WTC11 (cell line): ENCODE measurements at regions not wholly inside any gene's neighbourhood (a gene's known extent, or its start where the extent isn't known, plus 50 kb on each side); places are given as distances from the start of the nearest gene placed in this dataset.
A peak's percentile ranks its signal among the peaks of the same experiment; 100 is the strongest.

Experiments used
- ATAC-seq: fragments of 200-7000 bp; cut with Tn5 transposase; 2 replicates; pipeline ENCODE4 v1.10.0; 2021; ENCODE audit warnings: mild to moderate bottlenecking, moderate library complexity
- CTCF ChIA-PET: fragments of 300-600 bp; sonication (Branson Sonifier 250); formaldehyde crosslinking; loops from one replicate; lab custom pipeline; 2021; ENCODE audit warnings: antibody characterized with exemption; lab: Charles Lee
- POLR2A ChIA-PET: fragments of 350-600 bp; sonication (Branson Sonifier 250); formaldehyde crosslinking; loops from one replicate; lab custom pipeline; 2021; ENCODE audit warnings: antibody characterized with exemption; lab: Charles Lee
- DNase-seq: peaks from one replicate; pipeline ENCODE4 v3.0.0; 2021; ENCODE audit warnings: low spot score
- H3K27ac Mint-ChIP-seq: 2 replicates; pipeline ENCODE4 v1.8.0; 2021; ENCODE audit warnings: mixed read lengths
- H3K27me3 Mint-ChIP-seq: 2 replicates; pipeline ENCODE4 v1.8.0; 2021; ENCODE audit warnings: low read depth, mild to moderate bottlenecking, moderate library complexity, mixed read lengths
- H3K36me3 Mint-ChIP-seq: 2 replicates; pipeline ENCODE4 v1.8.0; 2021; ENCODE audit warnings: mixed read lengths
- H3K4me1 Mint-ChIP-seq: 2 replicates; pipeline ENCODE4 v1.8.0; 2022; ENCODE audit warnings: mixed read lengths
- H3K4me3 Mint-ChIP-seq: 2 replicates; pipeline ENCODE4 v1.8.0; 2021; ENCODE audit warnings: mild to moderate bottlenecking, moderate library complexity, mixed read lengths
- H3K9me3 Mint-ChIP-seq: 2 replicates; pipeline ENCODE4 v1.8.0; 2021; ENCODE audit warnings: mixed read lengths
- ATF1 ChIP-seq: sonication (generic); formaldehyde crosslinking; IDR thresholded peaks from 2 replicates; pipeline ENCODE4 v1.8.1; 2023; ENCODE audit warnings: mild to moderate bottlenecking, moderate library complexity, missing genetic modification reagents
- CREB1 ChIP-seq: sonication (generic); formaldehyde crosslinking; IDR thresholded peaks from 2 replicates; pipeline ENCODE4 v1.8.0; 2023; ENCODE audit warnings: mild to moderate bottlenecking, missing genetic modification reagents
- EMX1 ChIP-seq: fragments of 250-450 bp; sonication (Bioruptor Pico); IDR thresholded peaks from 2 replicates; pipeline ENCODE4 v1.8.0; 2021; ENCODE audit warnings: mild to moderate bottlenecking
- ESRRA ChIP-seq: sonication (generic); formaldehyde crosslinking; IDR thresholded peaks from 2 replicates; pipeline ENCODE4 v1.8.1; 2022; ENCODE audit warnings: mild to moderate bottlenecking, missing genetic modification reagents, borderline replicate concordance
- FOXP1 ChIP-seq: sonication (generic); formaldehyde crosslinking; IDR thresholded peaks from 2 replicates; pipeline ENCODE4 v1.8.0; 2022; ENCODE audit warnings: missing genetic modification reagents, mild to moderate bottlenecking, moderate library complexity, borderline replicate concordance
- HMGA2 ChIP-seq: fragments of 250-450 bp; sonication (Bioruptor Pico); IDR thresholded peaks from 2 replicates; pipeline ENCODE4 v1.4.0; 2021; ENCODE audit warnings: mild to moderate bottlenecking, moderate library complexity
- IRF2 ChIP-seq: sonication (generic); formaldehyde crosslinking; IDR thresholded peaks from 2 replicates; pipeline ENCODE4 v1.8.0; 2022; ENCODE audit warnings: low read depth, missing genetic modification reagents, borderline replicate concordance
- JUN ChIP-seq: sonication (generic); formaldehyde crosslinking; IDR thresholded peaks from 2 replicates; pipeline ENCODE4 v1.8.0; 2023; ENCODE audit warnings: mild to moderate bottlenecking, missing genetic modification reagents
- MYBL2 ChIP-seq: sonication (generic); formaldehyde crosslinking; IDR thresholded peaks from 2 replicates; pipeline ENCODE4 v1.8.1; 2023; ENCODE audit warnings: mild to moderate bottlenecking, moderate library complexity, missing genetic modification reagents
- NR1H2 ChIP-seq: sonication (generic); formaldehyde crosslinking; IDR thresholded peaks from 2 replicates; pipeline ENCODE4 v1.9.0; 2021; ENCODE audit warnings: mild to moderate bottlenecking, moderate library complexity, missing genetic modification reagents
- ZNF671 ChIP-seq: fragments of 250-450 bp; sonication (Bioruptor Pico); IDR thresholded peaks from 2 replicates; pipeline ENCODE4 v1.8.0; 2021; ENCODE audit warnings: mild to moderate bottlenecking
- TF ChIP-seq, protein P1 (sequence below): fragments of 200-600 bp; IDR thresholded peaks from 2 replicates; pipeline ENCODE4 v1.8.0; 2022; ENCODE audit warnings: antibody characterized with exemption
- TF ChIP-seq, protein P2 (sequence below): sonication (generic); formaldehyde crosslinking; IDR thresholded peaks from 2 replicates; pipeline ENCODE4 v1.8.1; 2023; ENCODE audit warnings: mild to moderate bottlenecking, moderate library complexity, missing genetic modification reagents
- TF ChIP-seq, protein P3 (sequence below): sonication (generic); formaldehyde crosslinking; IDR thresholded peaks from 2 replicates; pipeline ENCODE4 v1.8.0; 2022; ENCODE audit warnings: mild to moderate bottlenecking, missing genetic modification reagents

DNA sequence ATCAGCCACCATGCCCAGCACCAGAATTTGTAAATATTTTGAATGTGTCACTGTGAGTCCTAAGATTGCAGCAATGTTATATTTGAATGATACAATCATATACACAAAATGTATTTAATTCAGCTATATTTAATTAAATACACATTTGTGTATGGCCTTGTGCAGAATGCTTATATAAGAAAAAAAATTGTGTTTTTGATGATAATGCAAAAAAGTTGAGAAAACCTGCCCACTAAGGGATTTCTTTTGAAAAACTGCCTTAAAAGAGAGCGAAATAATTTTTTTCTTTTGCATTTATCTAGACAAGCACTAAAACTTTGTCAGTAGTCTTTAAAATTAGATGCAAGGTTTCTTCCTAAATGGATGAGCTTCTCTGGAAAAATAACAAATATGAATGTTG is 68.1 kb upstream of the OTUD4 start:
- Mint-ChIP-seq H3K9me3 (no peaks in the 10 kb centered on the region), H3K4me3 (no peak overlapping the region), H3K27ac (no peak overlapping the region), H3K36me3 (no peaks in the 10 kb centered on the region), H3K27me3 (no peaks in the 10 kb centered on the region; the same call in 1 of the 2 replicates), H3K4me1 (peaks cover 4% of the 10 kb centered on the region; the same call in 1 of the 2 replicates)
- ChIA-PET CTCF (interaction anchor here (0.7 to 1.6 kb wide), 2 partner anchors 11 to 15 kb away, joined by 4 to 6 read pairs; no protein-coding TSS in a partner anchor), POLR2A (no interaction called here)
- TF ChIP-seq ESRRA (CRISPR knock-in tag) = no peak
- no peak for TF ChIP-seq EMX1 (CRISPR knock-in tag)
- TF ChIP-seq CREB1 (CRISPR knock-in tag) = no peak
- ATAC-seq (no peak), DNase-seq (no peak)

DNA sequence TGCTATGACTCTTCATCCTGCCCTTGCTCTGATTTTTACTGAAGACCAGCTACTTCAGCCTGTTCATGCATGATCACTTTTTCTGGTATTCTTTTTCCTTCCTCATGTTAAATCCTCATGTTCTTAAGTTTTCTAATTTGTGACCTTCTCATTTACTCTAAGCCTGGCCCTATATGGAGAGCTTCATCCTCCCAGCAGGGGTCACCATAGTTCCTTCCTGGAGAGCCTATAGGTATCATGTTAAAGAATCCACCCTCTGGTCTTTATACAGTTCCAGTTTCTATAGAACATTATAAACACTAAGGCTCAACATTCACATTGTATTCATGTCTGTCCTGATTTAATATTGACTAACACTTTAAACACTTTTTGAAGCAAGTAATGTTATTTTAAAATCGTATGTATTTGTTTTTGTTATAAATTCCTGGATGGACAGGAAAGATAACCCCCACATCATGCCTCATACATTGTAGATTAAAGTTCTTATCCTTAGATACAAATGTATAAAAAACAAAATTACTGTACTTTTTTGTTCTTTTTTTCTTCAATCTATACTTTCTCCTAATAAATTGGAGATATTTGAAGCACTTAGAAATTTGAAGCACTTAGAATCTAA is 53.8 kb upstream of the OTUD4 start:
- POLR2A ChIA-PET = no interaction called here
- CTCF ChIA-PET = interaction anchor here (0.5 to 2.3 kb wide), 14 partner anchors 11 to 1418 kb away, joined by 3 to 25 read pairs (median 4); no protein-coding TSS in a partner anchor
- ATAC-seq (peak; percentile 99), DNase-seq (peak; percentile 66)
- Mint-ChIP-seq H3K4me3 (no peak overlapping the region), H3K27me3 (no peaks in the 10 kb centered on the region), H3K4me1 (no peaks in the 10 kb centered on the region; the same call in 1 of the 2 replicates), H3K27ac (no peak overlapping the region), H3K36me3 (no peaks in the 10 kb centered on the region), H3K9me3 (peaks cover 3% of the 10 kb centered on the region; the same call in 1 of the 2 replicates)
- TF ChIP-seq, protein P1, sequence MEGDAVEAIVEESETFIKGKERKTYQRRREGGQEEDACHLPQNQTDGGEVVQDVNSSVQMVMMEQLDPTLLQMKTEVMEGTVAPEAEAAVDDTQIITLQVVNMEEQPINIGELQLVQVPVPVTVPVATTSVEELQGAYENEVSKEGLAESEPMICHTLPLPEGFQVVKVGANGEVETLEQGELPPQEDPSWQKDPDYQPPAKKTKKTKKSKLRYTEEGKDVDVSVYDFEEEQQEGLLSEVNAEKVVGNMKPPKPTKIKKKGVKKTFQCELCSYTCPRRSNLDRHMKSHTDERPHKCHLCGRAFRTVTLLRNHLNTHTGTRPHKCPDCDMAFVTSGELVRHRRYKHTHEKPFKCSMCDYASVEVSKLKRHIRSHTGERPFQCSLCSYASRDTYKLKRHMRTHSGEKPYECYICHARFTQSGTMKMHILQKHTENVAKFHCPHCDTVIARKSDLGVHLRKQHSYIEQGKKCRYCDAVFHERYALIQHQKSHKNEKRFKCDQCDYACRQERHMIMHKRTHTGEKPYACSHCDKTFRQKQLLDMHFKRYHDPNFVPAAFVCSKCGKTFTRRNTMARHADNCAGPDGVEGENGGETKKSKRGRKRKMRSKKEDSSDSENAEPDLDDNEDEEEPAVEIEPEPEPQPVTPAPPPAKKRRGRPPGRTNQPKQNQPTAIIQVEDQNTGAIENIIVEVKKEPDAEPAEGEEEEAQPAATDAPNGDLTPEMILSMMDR = peak; percentile 39; the same call in 1 of the 2 replicates
- TF ChIP-seq FOXP1 (CRISPR knock-in tag) (no peak), CREB1 (CRISPR knock-in tag) (no peak), IRF2 (CRISPR knock-in tag) (no peak)
- TF ChIP-seq, protein P2, sequence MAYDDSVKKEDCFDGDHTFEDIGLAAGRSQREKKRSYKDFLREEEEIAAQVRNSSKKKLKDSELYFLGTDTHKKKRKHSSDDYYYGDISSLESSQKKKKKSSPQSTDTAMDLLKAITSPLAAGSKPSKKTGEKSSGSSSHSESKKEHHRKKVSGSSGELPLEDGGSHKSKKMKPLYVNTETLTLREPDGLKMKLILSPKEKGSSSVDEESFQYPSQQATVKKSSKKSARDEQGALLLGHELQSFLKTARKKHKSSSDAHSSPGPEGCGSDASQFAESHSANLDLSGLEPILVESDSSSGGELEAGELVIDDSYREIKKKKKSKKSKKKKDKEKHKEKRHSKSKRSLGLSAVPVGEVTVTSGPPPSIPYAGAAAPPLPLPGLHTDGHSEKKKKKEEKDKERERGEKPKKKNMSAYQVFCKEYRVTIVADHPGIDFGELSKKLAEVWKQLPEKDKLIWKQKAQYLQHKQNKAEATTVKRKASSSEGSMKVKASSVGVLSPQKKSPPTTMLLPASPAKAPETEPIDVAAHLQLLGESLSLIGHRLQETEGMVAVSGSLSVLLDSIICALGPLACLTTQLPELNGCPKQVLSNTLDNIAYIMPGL = no peak

DNA sequence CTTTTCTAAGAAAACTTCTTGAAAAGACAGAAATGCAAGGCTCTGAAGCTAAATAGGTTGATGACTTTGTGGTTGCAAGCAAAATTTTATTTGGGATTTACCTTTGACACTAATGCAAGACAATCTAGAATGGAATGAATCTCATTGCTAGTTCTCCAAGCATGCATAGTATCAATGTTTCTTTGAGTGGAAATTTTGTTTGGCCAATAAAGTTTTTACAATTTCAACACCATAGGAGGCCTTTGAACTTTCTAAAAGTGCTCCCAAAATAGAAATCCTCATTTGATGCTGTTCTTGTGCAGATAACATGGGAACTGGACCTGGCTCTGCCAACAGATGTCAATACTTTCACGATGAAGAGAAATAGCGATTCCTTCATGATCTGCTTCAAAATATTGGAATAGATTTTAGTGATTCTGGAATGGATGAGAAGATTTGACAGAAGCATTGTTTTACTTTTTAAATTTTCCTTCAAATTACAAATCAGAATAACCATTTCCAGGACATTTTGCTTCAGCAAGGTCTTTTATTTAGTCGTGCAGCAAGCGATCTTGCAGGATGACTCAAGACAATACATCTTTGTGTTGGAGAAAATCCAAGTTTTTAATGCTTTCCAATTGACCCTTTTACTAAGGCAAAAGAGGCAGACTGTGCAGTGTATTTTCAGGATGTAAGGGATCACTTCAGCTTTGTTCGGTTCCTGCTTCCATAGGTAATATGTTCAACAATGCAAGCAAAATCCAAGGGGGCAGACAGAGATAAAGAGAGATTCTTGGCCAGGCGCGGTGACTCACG is 51.7 kb upstream of the OTUD4 start:
- TF ChIP-seq HMGA2 (CRISPR knock-in tag) (no peak), ATF1 (CRISPR knock-in tag) (no peak), NR1H2 (CRISPR knock-in tag) (no peak), MYBL2 (CRISPR knock-in tag) (no peak), JUN (CRISPR knock-in tag) (no peak), ZNF671 (CRISPR knock-in tag) (no peak)
- TF ChIP-seq, protein P3, sequence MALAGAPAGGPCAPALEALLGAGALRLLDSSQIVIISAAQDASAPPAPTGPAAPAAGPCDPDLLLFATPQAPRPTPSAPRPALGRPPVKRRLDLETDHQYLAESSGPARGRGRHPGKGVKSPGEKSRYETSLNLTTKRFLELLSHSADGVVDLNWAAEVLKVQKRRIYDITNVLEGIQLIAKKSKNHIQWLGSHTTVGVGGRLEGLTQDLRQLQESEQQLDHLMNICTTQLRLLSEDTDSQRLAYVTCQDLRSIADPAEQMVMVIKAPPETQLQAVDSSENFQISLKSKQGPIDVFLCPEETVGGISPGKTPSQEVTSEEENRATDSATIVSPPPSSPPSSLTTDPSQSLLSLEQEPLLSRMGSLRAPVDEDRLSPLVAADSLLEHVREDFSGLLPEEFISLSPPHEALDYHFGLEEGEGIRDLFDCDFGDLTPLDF = no peak
- Mint-ChIP-seq H3K27ac (no peak overlapping the region), H3K27me3 (peaks cover 11% of the 10 kb centered on the region), H3K4me1 (no peaks in the 10 kb centered on the region; the same call in 1 of the 2 replicates), H3K36me3 (no peaks in the 10 kb centered on the region), H3K4me3 (no peak overlapping the region), H3K9me3 (peaks cover 5% of the 10 kb centered on the region)
- ChIA-PET CTCF (interaction anchor here (0.7 to 1.2 kb wide), 2 partner anchors 268 to 325 kb away, joined by 3 to 4 read pairs; no protein-coding TSS in a partner anchor), POLR2A (no interaction called here)
- ATAC-seq (no peak), DNase-seq (no peak)
